ENCODE measurements at regions not wholly inside any gene's neighbourhood (a gene's known extent, or its start where the extent isn't known, plus 50 kb on each side); places are given as distances from the start of the nearest gene placed in this dataset.

GRCh38 chr9:85278769-85279168, 463.0 kb downstream of the AGTPBP1 start:
- no peaks in the 10 kb centered on the region for H3K9me3 ChIP-seq (replicated peaks; ENCODE audit: control insufficient read depth, insufficient read depth, low read depth, low read length)
- H3K27me3 ChIP-seq (ENCODE audit: control insufficient read depth in 2 of 2, insufficient read depth in 2 of 2, low read length in 2 of 2): no peaks in the 10 kb centered on the region
- H3K79me2 ChIP-seq (ENCODE audit: control insufficient read depth, insufficient read depth, low read length): no peaks in the 10 kb centered on the region
- DNase-seq (ENCODE audit: extremely low read depth in 1 of 4, low spot score in 3 of 4) (no peak), ATAC-seq (no peak), FAIRE-seq (no peak)
- no peaks in the 10 kb centered on the region for H4K20me1 ChIP-seq (replicated peaks; ENCODE audit: control insufficient read depth, insufficient read depth, low read length)
- ChIA-PET POLR2A (no interaction called here), CTCF (ENCODE audit: low intra/inter-chr PET ratio) (no interaction called here)
- TF ChIP-seq TCF7 (IDR thresholded peaks at IDR 0.05; ENCODE audit: borderline replicate concordance) (no peak), HMG20A (CRISPR knock-in tag; conservative IDR thresholded peaks at IDR 0.05) (no peak), ID3 (CRISPR knock-in tag; IDR thresholded peaks at IDR 0.05) (no peak), ID3 (tag; IDR thresholded peaks at IDR 0.05) (no peak), EP300 (IDR thresholded peaks at IDR 0.05; ENCODE audit: low read length) (no peak), ZNF512 (tag; IDR thresholded peaks at IDR 0.05) (no peak), ZFX (CRISPR knock-in tag; IDR thresholded peaks at IDR 0.05) (no peak), ATF7 (IDR thresholded peaks at IDR 0.05) (no peak), ZNF121 (CRISPR knock-in tag; conservative IDR thresholded peaks at IDR 0.05) (no peak)
- no peak overlapping the region for H3K27ac ChIP-seq (ENCODE audit: extremely low read depth, low read depth, low read length)
- H3K9me1 ChIP-seq (ENCODE audit: control insufficient read depth, insufficient read depth, low read length): no peaks in the 10 kb centered on the region
- in situ Hi-C loops (cut with MboI): no loop called here
- H3K4me1 ChIP-seq (replicated peaks in 1 of 2; ENCODE audit: control insufficient read depth in 2 of 2, insufficient read depth in 2 of 2, low read length in 2 of 2): no peaks in the 10 kb centered on the region
- H2AFZ ChIP-seq (ENCODE audit: low read depth, low read length): no peak overlapping the region
- no peaks in the 10 kb centered on the region for H3K36me3 ChIP-seq (ENCODE audit: control insufficient read depth, insufficient read depth, low read length)
- H3K9ac ChIP-seq (ENCODE audit: insufficient read depth in 1 of 2, low read depth in 2 of 2, low read length in 2 of 2): no peak overlapping the region
- intact Hi-C loops (cut with micrococcal nuclease): no loop called here
- BruUV-seq (replicated peaks): no TSS peak
- 2% methylated on average over 4 of the region's 4 CpGs for WGBS (ENCODE audit: insufficient coverage, low coverage, missing lambda C conversion rate)
- no peak overlapping the region for H3K4me3 ChIP-seq
- H3K4me2 ChIP-seq (ENCODE audit: insufficient read depth, low read length): no peak overlapping the region
